K562 (cell line): ENCODE measurements at regions not wholly inside any gene's neighbourhood (a gene's known extent, or its start where the extent isn't known, plus 50 kb on each side); places are given as distances from the start of the nearest gene placed in this dataset.

Experiments used
- ATAC-seq: fragments of 200-7000 bp; cut with Tn5 transposase; 3 replicates; pipeline ENCODE4 v1.9.1; 2020; ENCODE audit warnings: moderate library complexity
- BruUV-seq: library from RNA; stranded (reverse); fragments of 400-500 nt; replicated peaks from 2 replicates; lab custom pipeline; 2021; lab: Mats Ljungman, UMichigan
- CTCF ChIA-PET: fragments of 300-600 bp; formaldehyde crosslinking; extraction: SDS; loops from one replicate; lab custom pipeline; 2021; ENCODE audit warnings: low intra/inter-chr PET ratio; lab: Yijun Ruan, JAX
- POLR2A ChIA-PET: fragments of 300-600, 350-650 bp; sonication (Branson Sonifier 250); formaldehyde crosslinking; extraction: SDS; loops from one replicate; lab custom pipeline; 2021; ENCODE audit warnings: antibody characterized with exemption, inconsistent platforms; lab: Yijun Ruan, JAX
- DNase-seq, 4 experiments: peaks; one replicate each; pipeline versions ENCODE4 v3.0.0 to v3.0.0-alpha.2; 2011 to 2018; ENCODE audit warnings: low spot score in 3 of 4, mixed read lengths in 3 of 4; ENCODE audit errors: extremely low read depth in 1 of 4
- FAIRE-seq: peaks from 2 replicates; lab custom pipeline; 2011; peaks lifted over from hg19 to GRCh38; lab: Jason Lieb, UNC
- H2AFZ ChIP-seq: 2 replicates; pipeline ENCODE4 v1.6.0; 2011; ENCODE audit warnings: low read depth, low read length, control low read depth, inconsistent platforms
- H3K27ac ChIP-seq: fragments of 200-600 bp; 3 replicates; pipeline ENCODE4 v1.8.0; 2011; ENCODE audit warnings: low read depth, mild to moderate bottlenecking, control low read depth, inconsistent platforms, low read length, moderate library complexity, mixed read lengths; ENCODE audit errors: extremely low read depth
- H3K27me3 ChIP-seq, 2 experiments: fragments of 300-600 bp in 1 of 2; 2 replicates in 1 of 2; 3 replicates in 1 of 2; pipeline versions ENCODE4 v1.6.0 to v1.8.0; 2011; ENCODE audit warnings: inconsistent platforms in 2 of 2, low read length in 2 of 2, mild to moderate bottlenecking in 1 of 2, mixed read lengths in 1 of 2, moderate library complexity in 1 of 2; ENCODE audit not compliant: control insufficient read depth in 2 of 2, insufficient read depth in 2 of 2
- H3K36me3 ChIP-seq: fragments of 300-600 bp; 3 replicates; pipeline ENCODE4 v1.8.0; 2011; ENCODE audit warnings: mild to moderate bottlenecking, low read length, inconsistent platforms; ENCODE audit not compliant: control insufficient read depth, insufficient read depth
- H3K4me1 ChIP-seq, 2 experiments: fragments of 200-600 bp in 1 of 2; replicated peaks in 1 of 2; 2 replicates in 1 of 2; 3 replicates in 1 of 2; pipeline versions ENCODE4 v1.5.1 to v1.8.0; 2011; ENCODE audit warnings: inconsistent platforms in 2 of 2, low read length in 2 of 2, mild to moderate bottlenecking in 1 of 2, mixed read lengths in 1 of 2, moderate library complexity in 1 of 2; ENCODE audit not compliant: control insufficient read depth in 2 of 2, insufficient read depth in 2 of 2
- H3K4me2 ChIP-seq: 2 replicates; pipeline ENCODE4 v1.6.1; 2011; ENCODE audit warnings: low read length, control low read depth, inconsistent platforms, mixed read lengths; ENCODE audit not compliant: insufficient read depth
- H3K4me3 ChIP-seq: fragments of 200-600 bp; sonication (generic), shearing (Covaris generic); 2 replicates; pipeline ENCODE4 v1.5.1; 2016; ENCODE audit warnings: control low read depth, inconsistent platforms
- H3K79me2 ChIP-seq: fragments of 200-600 bp; 3 replicates; pipeline ENCODE4 v1.8.0; 2011; ENCODE audit warnings: low read length, inconsistent platforms; ENCODE audit not compliant: control insufficient read depth, insufficient read depth
- H3K9ac ChIP-seq, 2 experiments: 2 replicates each; pipeline versions ENCODE4 v1.6.0 to v1.6.1; 2011; ENCODE audit warnings: low read depth in 2 of 2, low read length in 2 of 2, control low read depth in 1 of 2, inconsistent platforms in 1 of 2, mild to moderate bottlenecking in 1 of 2, mixed read lengths in 1 of 2; ENCODE audit not compliant: insufficient read depth in 1 of 2
- H3K9me1 ChIP-seq: one replicate; pipeline ENCODE4 v1.6.0; 2011; ENCODE audit warnings: inconsistent platforms, mild to moderate bottlenecking, low read length, moderate library complexity; ENCODE audit not compliant: control insufficient read depth, insufficient read depth
- H3K9me3 ChIP-seq: replicated peaks from 2 replicates; pipeline ENCODE4 v1.5.1; 2011; ENCODE audit warnings: low read depth, low read length, inconsistent platforms; ENCODE audit not compliant: control insufficient read depth, insufficient read depth
- H4K20me1 ChIP-seq: replicated peaks from 2 replicates; pipeline ENCODE4 v1.6.1; 2011; ENCODE audit warnings: low read length, inconsistent platforms, mixed read lengths; ENCODE audit not compliant: control insufficient read depth, insufficient read depth
- CEBPZ ChIP-seq: fragments of 150-350 bp; IDR thresholded peaks from 2 replicates; pipeline ENCODE4 v1.6.1; 2014; ENCODE audit warnings: low read depth, mild to moderate bottlenecking, low read length, borderline replicate concordance
- GATA2 ChIP-seq: sonication (generic); formaldehyde crosslinking; IDR thresholded peaks from 2 replicates; pipeline ENCODE4 v1.4.0; 2020; ENCODE audit warnings: mild to moderate bottlenecking, missing genetic modification reagents
- GTF2E2 ChIP-seq: fragments of 200-800 bp; sonication (Bioruptor generic); IDR thresholded peaks from 2 replicates; pipeline ENCODE4 v1.6.1; 2016; ENCODE audit warnings: missing genetic modification characterization, missing compliant biosample characterization
- HDAC3 ChIP-seq: fragments of 450-650 bp; IDR thresholded peaks from 2 replicates; pipeline ENCODE4 v1.6.1; 2018; ENCODE audit warnings: borderline replicate concordance, mild to moderate bottlenecking, moderate library complexity; ENCODE audit not compliant: partially characterized antibody
- JUNB ChIP-seq: fragments of 450-650 bp; formaldehyde crosslinking; conservative IDR thresholded peaks from 2 replicates; pipeline ENCODE4 v1.4.0; 2020; ENCODE audit warnings: mild to moderate bottlenecking
- KLF16 ChIP-seq: IDR thresholded peaks from 2 replicates; pipeline ENCODE4 v1.6.1; 2016; ENCODE audit warnings: antibody characterized with exemption
- MED1 ChIP-seq: sonication (generic); formaldehyde crosslinking; IDR thresholded peaks from 2 replicates; pipeline ENCODE4 v1.8.1; 2023; ENCODE audit warnings: missing genetic modification reagents, borderline replicate concordance
- POLR2H ChIP-seq: IDR thresholded peaks from 2 replicates; pipeline ENCODE4 v1.6.1; 2016; ENCODE audit warnings: missing genetic modification characterization, low read depth, mild to moderate bottlenecking, control low read depth, missing compliant biosample characterization, moderate library complexity
- PRPF4 ChIP-seq: fragments of 200-400 bp; formaldehyde crosslinking; IDR thresholded peaks from one replicate; pipeline ENCODE4 v1.6.1; 2017; ENCODE audit warnings: low read length, low read depth, mild to moderate bottlenecking; ENCODE audit not compliant: insufficient read depth, poor library complexity, severe bottlenecking
- THAP12 ChIP-seq: fragments of 250-450 bp; sonication (Bioruptor Pico); IDR thresholded peaks from 2 replicates; pipeline ENCODE4 v1.9.0; 2021; ENCODE audit warnings: mild to moderate bottlenecking, inconsistent platforms
- ZFP1 ChIP-seq: fragments of 450-650 bp; formaldehyde crosslinking; IDR thresholded peaks from 2 replicates; pipeline ENCODE4 v1.4.0; 2020; ENCODE audit warnings: mild to moderate bottlenecking, mixed read lengths
- ZNF133 ChIP-seq: fragments of 250-450 bp; sonication (Bioruptor Pico); IDR thresholded peaks from 2 replicates; pipeline ENCODE4 v1.4.0; 2020; ENCODE audit warnings: mild to moderate bottlenecking
- ZNF347 ChIP-seq: fragments of 450-650 bp; formaldehyde crosslinking; IDR thresholded peaks from 2 replicates; pipeline ENCODE4 v1.4.0; 2020; ENCODE audit warnings: low read depth, mild to moderate bottlenecking, moderate library complexity
- ZSCAN32 ChIP-seq: fragments of 450-650 bp; formaldehyde crosslinking; IDR thresholded peaks from 2 replicates; pipeline ENCODE4 v1.4.0; 2020; ENCODE audit warnings: mild to moderate bottlenecking, moderate library complexity
- WGBS: fragments of 100-300 bp; shearing (Covaris generic); methylation state at CpG from one replicate; pipeline ENCODE4 v1.1.6; 2016; ENCODE audit warnings: low coverage, mixed read lengths; ENCODE audit not compliant: insufficient coverage; ENCODE audit errors: missing lambda C conversion rate; 5-methylcytosine and 5-hydroxymethylcytosine counted together
- in situ Hi-C: fragments of 300-500 bp; cut with MboI; formaldehyde crosslinking; loops from 4 replicates; pipeline ENCODE4 v1.15.0; 2018; ENCODE audit warnings: inconsistent platforms, mixed read lengths
- intact Hi-C: fragments of 100-400 bp; cut with micrococcal nuclease; formaldehyde crosslinking; loops from 2 replicates; pipeline ENCODE4 v1.14.2; 2022

- no TSS peak for BruUV-seq
- 1% methylated on average over 10 of the region's 13 CpGs for WGBS
- ATAC-seq (no peak), DNase-seq (no peak), FAIRE-seq (no peak)
- no peaks in the 10 kb centered on the region for H3K9me1 ChIP-seq
- H3K4me1 ChIP-seq: no peaks in the 10 kb centered on the region
- intact Hi-C loops: no loop called here
- H3K9ac ChIP-seq: no peak overlapping the region
- H3K79me2 ChIP-seq: no peaks in the 10 kb centered on the region
- no peak overlapping the region for H3K4me3 ChIP-seq
- no peaks in the 10 kb centered on the region for H4K20me1 ChIP-seq
- H3K9me3 ChIP-seq: no peaks in the 10 kb centered on the region
- H3K27ac ChIP-seq: no peak overlapping the region
- ChIA-PET POLR2A (no interaction called here), CTCF (no interaction called here)
- in situ Hi-C loops: no loop called here
- H2AFZ ChIP-seq: no peak overlapping the region
- no peak overlapping the region for H3K4me2 ChIP-seq
- no peaks in the 10 kb centered on the region for H3K36me3 ChIP-seq
- H3K27me3 ChIP-seq: peaks cover 0 to 19% of the 10 kb centered on the region in 2 experiments; a peak in 2 of 5 replicates
- no peak for TF ChIP-seq ZFP1
- no peak for TF ChIP-seq CEBPZ
- no peak for TF ChIP-seq ZSCAN32 (CRISPR knock-in tag)
- no peak for TF ChIP-seq GATA2 (CRISPR knock-in tag)
- no peak for TF ChIP-seq JUNB (CRISPR knock-in tag)
- TF ChIP-seq MED1 (CRISPR knock-in tag): no peak
- TF ChIP-seq PRPF4: no peak
- TF ChIP-seq THAP12 (CRISPR knock-in tag): no peak
- TF ChIP-seq HDAC3: no peak
- no peak for TF ChIP-seq KLF16
- TF ChIP-seq ZNF347 (CRISPR knock-in tag): no peak
- no peak for TF ChIP-seq POLR2H (tag)
- no peak for TF ChIP-seq GTF2E2 (tag)
- no peak for TF ChIP-seq ZNF133 (CRISPR knock-in tag)
Measured at GRCh38 chr18:78892177-78892576, 87.4 kb upstream of the SALL3 start.
